ENCODE measurements at regions not wholly inside any gene's neighbourhood (a gene's known extent, or its start where the extent isn't known, plus 50 kb on each side); places are given as distances from the start of the nearest gene placed in this dataset.

- H3K4me3 ChIP-seq (ENCODE audit: low read depth, low read length), result no peak overlapping the region
- TF ChIP-seq CTCF (IDR thresholded peaks at IDR 0.05; ENCODE audit: insufficient read depth, low read depth, low read length), result no peak
- no peak for DNase-seq (ENCODE audit: low read depth)
Observed at GRCh38 chr6:99130897-99131873, 183.4 kb upstream of the FBXL4 start.

GRCh38 chr6:99129835-99130234 is 182.1 kb upstream of the FBXL4 start:
- DNase-seq (ENCODE audit: low read depth), result no peak
- TF ChIP-seq CTCF (IDR thresholded peaks at IDR 0.05; ENCODE audit: insufficient read depth, low read depth, low read length), result no peak
- H3K4me3 ChIP-seq (ENCODE audit: low read depth, low read length), result no peak overlapping the region

DNA sequence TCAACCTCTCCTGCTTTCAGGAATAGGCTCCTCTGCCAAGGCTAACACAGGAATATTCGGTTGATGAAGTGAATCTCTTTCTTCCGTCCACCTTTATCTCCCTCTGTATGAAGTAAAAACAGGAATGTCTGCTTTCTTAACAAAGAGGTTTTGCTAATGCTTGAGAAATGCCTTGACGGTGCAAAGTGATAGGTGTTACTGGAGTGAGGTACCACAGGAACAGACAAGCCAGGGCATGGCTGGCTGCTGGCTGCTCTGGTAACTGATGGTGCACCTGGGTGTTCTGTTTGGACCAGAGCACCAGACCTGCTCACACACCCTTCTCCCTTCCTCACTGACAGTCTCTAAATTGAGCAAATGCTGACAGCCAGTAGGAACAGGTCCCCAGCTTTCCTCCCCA is 174.0 kb upstream of the FBXL4 start:
- H3K4me3 ChIP-seq (ENCODE audit: low read depth, low read length), result no peak overlapping the region

GRCh38 chr6:99120641-99121040 is 172.9 kb upstream of the FBXL4 start:
- TF ChIP-seq CTCF (IDR thresholded peaks at IDR 0.05; ENCODE audit: insufficient read depth, low read depth, low read length), result no peak
- no peak for DNase-seq (ENCODE audit: low read depth)
- no peak overlapping the region for H3K4me3 ChIP-seq (ENCODE audit: low read depth, low read length)

More for the DNA sequence above, 174.0 kb upstream of the FBXL4 start:
- no peak for DNase-seq (ENCODE audit: low read depth)
- TF ChIP-seq CTCF (IDR thresholded peaks at IDR 0.05; ENCODE audit: insufficient read depth, low read depth, low read length), result no peak

DNA sequence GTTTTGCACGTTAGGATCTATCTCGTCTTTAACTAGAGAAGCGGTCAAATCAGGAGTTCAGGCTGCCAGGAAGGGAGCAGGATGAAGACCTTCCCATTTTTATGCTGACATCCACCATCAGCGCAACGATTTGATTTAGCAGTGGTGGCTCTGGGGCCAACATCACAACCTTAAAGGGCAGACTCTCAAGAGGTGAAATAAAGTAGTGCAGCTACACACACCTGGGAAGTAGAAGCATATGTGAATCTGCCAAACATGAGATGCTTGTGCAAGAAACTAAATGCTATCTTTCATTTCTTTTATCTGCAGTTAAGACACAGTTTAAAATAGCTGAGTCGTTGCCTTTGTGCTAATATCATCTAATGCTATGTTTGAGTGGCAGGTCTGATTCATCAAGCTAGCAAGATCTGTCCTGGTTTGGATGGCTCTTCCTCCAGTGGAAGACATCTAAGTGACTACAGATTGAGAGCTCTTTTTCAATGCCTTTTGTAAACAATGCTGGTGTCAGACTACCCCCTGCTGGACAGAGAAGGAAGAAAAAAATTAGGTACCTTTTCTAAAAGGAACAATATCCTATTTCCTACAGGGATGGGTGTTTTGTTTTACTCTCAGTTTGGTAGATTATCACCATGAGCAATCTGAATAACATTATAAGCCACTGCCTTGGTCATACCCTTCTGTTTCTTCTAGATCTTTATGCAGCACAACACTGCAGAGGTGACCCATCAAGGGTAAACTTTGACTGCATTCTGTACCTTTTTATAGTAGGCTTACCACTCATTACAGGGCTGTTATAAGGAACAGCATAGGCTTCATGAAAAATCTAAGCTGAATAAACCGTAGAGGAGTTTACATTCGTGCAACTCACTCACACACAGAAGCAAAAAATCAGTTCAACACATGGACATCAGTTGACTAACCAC is 171.6 kb upstream of the FBXL4 start:
- no peak overlapping the region for H3K4me3 ChIP-seq (ENCODE audit: low read depth, low read length)
- peak; percentile 49 for DNase-seq (ENCODE audit: low read depth)
- TF ChIP-seq CTCF (IDR thresholded peaks at IDR 0.05; ENCODE audit: insufficient read depth, low read depth, low read length), result peak; percentile 69

- H3K4me3 ChIP-seq (ENCODE audit: low read depth, low read length), result no peak overlapping the region
- no peak for TF ChIP-seq CTCF (IDR thresholded peaks at IDR 0.05; ENCODE audit: insufficient read depth, low read depth, low read length)
- no peak for DNase-seq (ENCODE audit: low read depth)
Observed at GRCh38 chr6:99114769-99115406, 167.1 kb upstream of the FBXL4 start.
